H7 (cell line): ENCODE measurements at regions not wholly inside any gene's neighbourhood (a gene's known extent, or its start where the extent isn't known, plus 50 kb on each side); places are given as distances from the start of the nearest gene placed in this dataset.

Experiments used
- DNase-seq: peaks from one replicate; pipeline ENCODE4 v3.0.0; 2012
- H3K27me3 ChIP-seq: 2 replicates; pipeline ENCODE4 v1.6.0; 2011; ENCODE audit warnings: mild to moderate bottlenecking, low read length; ENCODE audit not compliant: control insufficient read depth, insufficient read depth
- H3K36me3 ChIP-seq: replicated peaks from 2 replicates; pipeline ENCODE4 v1.5.1; 2011; ENCODE audit warnings: low read length; ENCODE audit not compliant: control insufficient read depth, insufficient read depth
- H3K4me3 ChIP-seq: 2 replicates; pipeline ENCODE4 v1.5.1; 2011; ENCODE audit warnings: low read depth, mild to moderate bottlenecking, control low read depth, low read length, moderate library complexity; ENCODE audit not compliant: insufficient read depth

GRCh38 chr21:22083899-22084298, 1085.7 kb downstream of the NCAM2 start:
- Histone ChIP-seq H3K4me3 (no peak overlapping the region), H3K27me3 (no peaks in the 10 kb centered on the region), H3K36me3 (no peaks in the 10 kb centered on the region)
- no peak for DNase-seq

GRCh38 chr21:22096314-22096713, 1098.1 kb downstream of the NCAM2 start:
- H3K27me3 ChIP-seq = no peaks in the 10 kb centered on the region
- H3K4me3 ChIP-seq = no peak overlapping the region
- no peak for DNase-seq
- H3K36me3 ChIP-seq = no peaks in the 10 kb centered on the region

- Histone ChIP-seq H3K4me3 (no peak overlapping the region), H3K27me3 (no peaks in the 10 kb centered on the region), H3K36me3 (no peaks in the 10 kb centered on the region)
- DNase-seq = no peak
Observed at GRCh38 chr21:22106720-22107410, 1108.7 kb downstream of the NCAM2 start.

- no peaks in the 10 kb centered on the region for H3K36me3 ChIP-seq
- DNase-seq = no peak
- no peaks in the 10 kb centered on the region for H3K27me3 ChIP-seq
- no peak overlapping the region for H3K4me3 ChIP-seq
Observed at GRCh38 chr21:22115746-22116145, 1117.5 kb downstream of the NCAM2 start.

GRCh38 chr21:22120616-22121266, 1122.5 kb downstream of the NCAM2 start:
- no peaks in the 10 kb centered on the region for H3K36me3 ChIP-seq
- DNase-seq = peak; percentile 32
- no peaks in the 10 kb centered on the region for H3K27me3 ChIP-seq
- H3K4me3 ChIP-seq = no peak overlapping the region

- H3K27me3 ChIP-seq = no peaks in the 10 kb centered on the region
- H3K36me3 ChIP-seq = no peaks in the 10 kb centered on the region
- no peak overlapping the region for H3K4me3 ChIP-seq
- DNase-seq = no peak
Observed at GRCh38 chr21:22125581-22125980, 1127.4 kb downstream of the NCAM2 start.

GRCh38 chr21:22128671-22129070, 1130.5 kb downstream of the NCAM2 start:
- no peak for DNase-seq
- no peaks in the 10 kb centered on the region for H3K36me3 ChIP-seq
- H3K27me3 ChIP-seq = no peaks in the 10 kb centered on the region
- H3K4me3 ChIP-seq = no peak overlapping the region

GRCh38 chr21:22132358-22133071, 1134.3 kb downstream of the NCAM2 start:
- no peaks in the 10 kb centered on the region for H3K27me3 ChIP-seq
- DNase-seq = no peak
- no peaks in the 10 kb centered on the region for H3K36me3 ChIP-seq
- no peak overlapping the region for H3K4me3 ChIP-seq

GRCh38 chr21:22136740-22137139, 1138.5 kb downstream of the NCAM2 start:
- Histone ChIP-seq H3K27me3 (no peaks in the 10 kb centered on the region), H3K4me3 (no peak overlapping the region), H3K36me3 (no peaks in the 10 kb centered on the region)
- DNase-seq = no peak

GRCh38 chr21:22138297-22139016, 1140.2 kb downstream of the NCAM2 start:
- H3K4me3 ChIP-seq = no peak overlapping the region
- no peaks in the 10 kb centered on the region for H3K36me3 ChIP-seq
- DNase-seq = no peak
- no peaks in the 10 kb centered on the region for H3K27me3 ChIP-seq

GRCh38 chr21:22145545-22145944, 1147.3 kb downstream of the NCAM2 start:
- H3K4me3 ChIP-seq = no peak overlapping the region
- no peaks in the 10 kb centered on the region for H3K36me3 ChIP-seq
- DNase-seq = no peak
- no peaks in the 10 kb centered on the region for H3K27me3 ChIP-seq

- H3K4me3 ChIP-seq = no peak overlapping the region
- H3K27me3 ChIP-seq = no peaks in the 10 kb centered on the region
- no peaks in the 10 kb centered on the region for H3K36me3 ChIP-seq
- no peak for DNase-seq
Observed at GRCh38 chr21:22154579-22155274, 1156.5 kb downstream of the NCAM2 start.

- H3K4me3 ChIP-seq = no peak overlapping the region
- DNase-seq = no peak
- H3K36me3 ChIP-seq = no peaks in the 10 kb centered on the region
- no peaks in the 10 kb centered on the region for H3K27me3 ChIP-seq
Observed at GRCh38 chr21:22164912-22165311, 1166.7 kb downstream of the NCAM2 start.

GRCh38 chr21:22174746-22175145, 1176.5 kb downstream of the NCAM2 start:
- H3K36me3 ChIP-seq = no peaks in the 10 kb centered on the region
- no peak overlapping the region for H3K4me3 ChIP-seq
- DNase-seq = no peak
- no peaks in the 10 kb centered on the region for H3K27me3 ChIP-seq
